ENCODE measurements at regions not wholly inside any gene's neighbourhood (a gene's known extent, or its start where the extent isn't known, plus 50 kb on each side); places are given as distances from the start of the nearest gene placed in this dataset.

DNA sequence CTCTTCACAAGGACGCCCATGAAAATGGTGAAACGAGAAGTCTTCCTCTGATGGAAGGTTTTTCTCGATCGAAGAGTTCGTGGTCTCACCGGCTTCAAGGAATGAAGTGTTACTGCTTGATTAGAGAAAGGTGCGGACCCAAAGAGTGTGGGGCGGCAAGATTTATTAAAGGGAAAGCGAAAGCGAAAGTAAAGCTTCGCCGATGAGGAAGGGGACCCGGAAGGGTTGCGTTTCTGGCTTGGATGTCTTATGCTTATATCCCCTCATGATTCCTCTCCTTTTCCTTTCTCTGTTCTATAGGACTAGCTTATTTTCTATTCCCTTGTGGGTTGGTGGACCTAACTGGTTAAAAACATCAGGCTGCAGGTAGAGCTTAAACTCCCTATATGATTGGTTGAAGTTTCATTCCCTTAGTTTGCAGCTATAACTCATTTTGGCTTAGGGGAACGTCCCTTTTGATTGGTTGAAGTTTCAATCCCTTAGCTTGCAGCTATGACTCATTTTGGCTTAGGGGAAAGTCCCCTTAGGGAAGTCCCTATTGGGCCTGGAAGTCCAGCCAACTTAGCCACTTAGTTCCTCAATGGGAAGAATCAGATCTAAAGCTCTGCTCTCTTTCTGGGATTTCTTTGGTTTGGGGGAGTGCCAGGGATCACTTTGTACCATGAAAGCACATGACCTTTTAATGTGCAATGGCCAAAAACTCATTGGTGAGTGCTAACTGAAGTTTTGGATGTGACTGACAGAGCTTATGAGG lies 1025.0 kb upstream of the PCDH10 start:
- Histone ChIP-seq H3K4me3 (ENCODE audit: low read depth, low read length, poor library complexity, severe bottlenecking) (no peak overlapping the region), H3K27ac (ENCODE audit: low read depth, low read length, poor library complexity, severe bottlenecking) (no peak overlapping the region), H3K27me3 (replicated peaks; ENCODE audit: insufficient read depth, low read depth, low read length, poor library complexity) (no peaks in the 10 kb centered on the region), H3K36me3 (ENCODE audit: insufficient read depth, low read length, poor library complexity, severe bottlenecking) (no peaks in the 10 kb centered on the region), H3K4me1 (ENCODE audit: insufficient read depth, low read length, poor library complexity, severe bottlenecking) (no peaks in the 10 kb centered on the region), H3K9me3 (ENCODE audit: low read depth, low read length, poor library complexity, severe bottlenecking) (no peaks in the 10 kb centered on the region)
- no TSS peak for BruUV-seq (replicated peaks)
- POLR2A ChIA-PET (ENCODE audit: low non-redundant PET), result no interaction called here
- TF ChIP-seq, protein P1, sequence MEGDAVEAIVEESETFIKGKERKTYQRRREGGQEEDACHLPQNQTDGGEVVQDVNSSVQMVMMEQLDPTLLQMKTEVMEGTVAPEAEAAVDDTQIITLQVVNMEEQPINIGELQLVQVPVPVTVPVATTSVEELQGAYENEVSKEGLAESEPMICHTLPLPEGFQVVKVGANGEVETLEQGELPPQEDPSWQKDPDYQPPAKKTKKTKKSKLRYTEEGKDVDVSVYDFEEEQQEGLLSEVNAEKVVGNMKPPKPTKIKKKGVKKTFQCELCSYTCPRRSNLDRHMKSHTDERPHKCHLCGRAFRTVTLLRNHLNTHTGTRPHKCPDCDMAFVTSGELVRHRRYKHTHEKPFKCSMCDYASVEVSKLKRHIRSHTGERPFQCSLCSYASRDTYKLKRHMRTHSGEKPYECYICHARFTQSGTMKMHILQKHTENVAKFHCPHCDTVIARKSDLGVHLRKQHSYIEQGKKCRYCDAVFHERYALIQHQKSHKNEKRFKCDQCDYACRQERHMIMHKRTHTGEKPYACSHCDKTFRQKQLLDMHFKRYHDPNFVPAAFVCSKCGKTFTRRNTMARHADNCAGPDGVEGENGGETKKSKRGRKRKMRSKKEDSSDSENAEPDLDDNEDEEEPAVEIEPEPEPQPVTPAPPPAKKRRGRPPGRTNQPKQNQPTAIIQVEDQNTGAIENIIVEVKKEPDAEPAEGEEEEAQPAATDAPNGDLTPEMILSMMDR (conservative IDR thresholded peaks at IDR 0.05; ENCODE audit: low read depth, low read length), result no peak
- intact Hi-C loops (cut with micrococcal nuclease; ENCODE audit: unreplicated experiment), result no loop called here
- no peak for DNase-seq (ENCODE audit: low spot score)
- CTCF ChIA-PET, result no interaction called here

DNA sequence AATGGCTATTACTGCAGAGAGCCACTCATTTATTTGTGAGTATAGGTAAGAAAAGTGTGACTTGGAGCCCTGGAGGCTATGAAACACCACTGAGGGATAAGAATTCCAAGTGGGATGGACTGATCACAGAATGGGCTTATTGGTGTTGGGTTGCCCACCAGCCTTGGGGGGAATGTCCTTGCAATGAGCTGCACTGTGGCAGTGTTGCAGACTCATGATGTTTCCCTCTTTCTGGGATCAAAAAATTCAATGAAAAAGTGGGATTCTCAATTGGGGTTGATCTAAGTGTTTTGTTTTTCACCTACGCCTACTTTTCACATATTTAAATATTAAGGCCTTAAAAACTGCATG lies 1024.5 kb upstream of the PCDH10 start:
- no peak overlapping the region for H3K27ac ChIP-seq (ENCODE audit: low read depth, low read length, poor library complexity, severe bottlenecking)
- no peaks in the 10 kb centered on the region for H3K9me3 ChIP-seq (ENCODE audit: low read depth, low read length, poor library complexity, severe bottlenecking)
- no peak for TF ChIP-seq EZH2 (IDR thresholded peaks at IDR 0.05; ENCODE audit: borderline replicate concordance, low read depth, low read length, poor library complexity, severe bottlenecking)
- TF ChIP-seq, protein P1 (conservative IDR thresholded peaks at IDR 0.05; ENCODE audit: low read depth, low read length), result no peak
- POLR2A ChIA-PET (ENCODE audit: low non-redundant PET), result no interaction called here
- CTCF ChIA-PET, result no interaction called here
- BruUV-seq (replicated peaks), result no TSS peak
- H3K4me1 ChIP-seq (ENCODE audit: insufficient read depth, low read length, poor library complexity, severe bottlenecking), result no peaks in the 10 kb centered on the region
- intact Hi-C loops (cut with micrococcal nuclease; ENCODE audit: unreplicated experiment), result no loop called here
- DNase-seq (ENCODE audit: low spot score), result no peak
- no peak overlapping the region for H3K4me3 ChIP-seq (ENCODE audit: low read depth, low read length, poor library complexity, severe bottlenecking)
- no peaks in the 10 kb centered on the region for H3K36me3 ChIP-seq (ENCODE audit: insufficient read depth, low read length, poor library complexity, severe bottlenecking)
- H3K27me3 ChIP-seq (replicated peaks; ENCODE audit: insufficient read depth, low read depth, low read length, poor library complexity), result no peaks in the 10 kb centered on the region

DNA sequence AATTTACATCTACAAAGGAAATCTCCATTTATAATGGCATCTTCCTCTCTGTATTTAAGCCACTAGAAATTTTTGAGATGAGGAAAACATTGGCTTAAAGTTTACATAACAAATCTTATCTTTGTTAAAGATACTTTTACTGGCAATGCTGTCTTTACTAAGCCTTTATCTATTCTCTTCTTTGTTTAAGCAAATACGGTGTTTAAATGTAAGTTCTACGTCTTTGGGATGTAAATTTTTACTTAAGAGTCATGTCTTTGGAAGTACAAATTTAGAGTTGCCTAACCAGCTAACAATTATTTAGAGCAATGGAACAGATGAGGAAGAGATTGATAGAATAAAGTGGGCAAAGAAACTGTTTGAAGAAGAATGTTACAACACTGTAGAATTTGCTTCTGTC lies 1024.0 kb upstream of the PCDH10 start:
- intact Hi-C loops (cut with micrococcal nuclease; ENCODE audit: unreplicated experiment), result no loop called here
- CTCF ChIA-PET, result no interaction called here
- no TSS peak for BruUV-seq (replicated peaks)

More for the DNA sequence above, 1024.0 kb upstream of the PCDH10 start:
- no peaks in the 10 kb centered on the region for H3K36me3 ChIP-seq (ENCODE audit: insufficient read depth, low read length, poor library complexity, severe bottlenecking)
- no peaks in the 10 kb centered on the region for H3K9me3 ChIP-seq (ENCODE audit: low read depth, low read length, poor library complexity, severe bottlenecking)
- no peak for DNase-seq (ENCODE audit: low spot score)
- no peaks in the 10 kb centered on the region for H3K27me3 ChIP-seq (replicated peaks; ENCODE audit: insufficient read depth, low read depth, low read length, poor library complexity)
- POLR2A ChIA-PET (ENCODE audit: low non-redundant PET), result no interaction called here
- TF ChIP-seq, protein P1 (conservative IDR thresholded peaks at IDR 0.05; ENCODE audit: low read depth, low read length), result no peak
- TF ChIP-seq EZH2 (IDR thresholded peaks at IDR 0.05; ENCODE audit: borderline replicate concordance, low read depth, low read length, poor library complexity, severe bottlenecking), result no peak
- no peak overlapping the region for H3K4me3 ChIP-seq (ENCODE audit: low read depth, low read length, poor library complexity, severe bottlenecking)
- H3K27ac ChIP-seq (ENCODE audit: low read depth, low read length, poor library complexity, severe bottlenecking), result no peak overlapping the region
- H3K4me1 ChIP-seq (ENCODE audit: insufficient read depth, low read length, poor library complexity, severe bottlenecking), result no peaks in the 10 kb centered on the region
